Cardiac muscle cell (in vitro differentiated cells and primary cell): ENCODE measurements at regions not wholly inside any gene's neighbourhood (a gene's known extent, or its start where the extent isn't known, plus 50 kb on each side); places are given as distances from the start of the nearest gene placed in this dataset.

ENCODE experiments used
- DNase-seq, 2 donors: peaks; one replicate each; pipeline versions ENCODE4 v3.0.0 to v3.0.0-alpha.2; 2010 to 2017; ENCODE audit warnings: low read depth in 1 of 2, low spot score in 1 of 2
- H3K27ac ChIP-seq: fragments of 200-600 bp; sonication (generic); 2 replicates; pipeline ENCODE4 v1.5.1; 2016
- H3K27me3 ChIP-seq: fragments of 200-600 bp; sonication (generic); 2 replicates; pipeline ENCODE4 v1.6.0; 2016; ENCODE audit warnings: control low read depth
- H3K36me3 ChIP-seq: fragments of 200-600 bp; sonication (generic); 2 replicates; pipeline ENCODE4 v1.5.1; 2016; ENCODE audit warnings: control low read depth
- H3K4me1 ChIP-seq: fragments of 200-600 bp; sonication (generic); 2 replicates; pipeline ENCODE4 v1.8.1; 2017; ENCODE audit warnings: low read depth, mild to moderate bottlenecking, mixed run types
- H3K4me3 ChIP-seq: fragments of 200-600 bp; sonication (generic); 2 replicates; pipeline ENCODE4 v1.5.1; 2016; ENCODE audit warnings: mild to moderate bottlenecking
- H3K9me3 ChIP-seq: fragments of 200-600 bp; sonication (generic); 2 replicates; pipeline ENCODE4 v1.5.1; 2017; ENCODE audit warnings: low read depth, mild to moderate bottlenecking, control low read depth
- CTCF ChIP-seq: IDR thresholded peaks from 2 replicates; pipeline ENCODE4 v1.5.1; 2012; ENCODE audit warnings: low read depth, mild to moderate bottlenecking, low read length

- DNase-seq = no peak
- TF ChIP-seq CTCF = no peak
- Histone ChIP-seq H3K36me3 (no peaks in the 10 kb centered on the region), H3K27me3 (no peaks in the 10 kb centered on the region), H3K9me3 (no peaks in the 10 kb centered on the region), H3K4me3 (no peak overlapping the region), H3K27ac (no peak overlapping the region), H3K4me1 (no peaks in the 10 kb centered on the region)
These were observed 393.3 kb upstream of the TRAM1L1 start for GRCh38 chr4:117478702-117479101.

GRCh38 chr4:117479673-117480072 is 394.3 kb upstream of the TRAM1L1 start:
- TF ChIP-seq CTCF = no peak
- no peaks in the 10 kb centered on the region for H3K4me1 ChIP-seq
- H3K27ac ChIP-seq = no peak overlapping the region
- no peak for DNase-seq
- no peaks in the 10 kb centered on the region for H3K9me3 ChIP-seq
- H3K36me3 ChIP-seq = no peaks in the 10 kb centered on the region
- no peak overlapping the region for H3K4me3 ChIP-seq
- H3K27me3 ChIP-seq = no peaks in the 10 kb centered on the region

- no peaks in the 10 kb centered on the region for H3K4me1 ChIP-seq
- no peak overlapping the region for H3K27ac ChIP-seq
- DNase-seq = no peak
- no peak overlapping the region for H3K4me3 ChIP-seq
- H3K27me3 ChIP-seq = no peaks in the 10 kb centered on the region
- no peaks in the 10 kb centered on the region for H3K36me3 ChIP-seq
- no peak for TF ChIP-seq CTCF
- no peaks in the 10 kb centered on the region for H3K9me3 ChIP-seq
These were observed 396.4 kb upstream of the TRAM1L1 start for GRCh38 chr4:117481742-117482141.

- DNase-seq = no peak
- Histone ChIP-seq H3K27me3 (no peaks in the 10 kb centered on the region), H3K9me3 (no peaks in the 10 kb centered on the region), H3K27ac (no peak overlapping the region), H3K36me3 (no peaks in the 10 kb centered on the region), H3K4me1 (no peaks in the 10 kb centered on the region), H3K4me3 (no peak overlapping the region)
- no peak for TF ChIP-seq CTCF
These were observed 403.3 kb upstream of the TRAM1L1 start for GRCh38 chr4:117488692-117489091.

- Histone ChIP-seq H3K4me1 (no peaks in the 10 kb centered on the region), H3K4me3 (no peak overlapping the region), H3K36me3 (no peaks in the 10 kb centered on the region), H3K9me3 (no peaks in the 10 kb centered on the region), H3K27ac (no peak overlapping the region), H3K27me3 (no peaks in the 10 kb centered on the region)
- TF ChIP-seq CTCF = no peak
- no peak for DNase-seq
These were observed 403.7 kb upstream of the TRAM1L1 start for GRCh38 chr4:117489107-117489506.

GRCh38 chr4:117491516-117491915 is 406.1 kb upstream of the TRAM1L1 start:
- no peaks in the 10 kb centered on the region for H3K4me1 ChIP-seq
- no peak for DNase-seq
- no peaks in the 10 kb centered on the region for H3K36me3 ChIP-seq
- no peaks in the 10 kb centered on the region for H3K9me3 ChIP-seq
- TF ChIP-seq CTCF = no peak
- no peaks in the 10 kb centered on the region for H3K27me3 ChIP-seq
- no peak overlapping the region for H3K27ac ChIP-seq
- no peak overlapping the region for H3K4me3 ChIP-seq
